K562 (cell line): ENCODE measurements at regions not wholly inside any gene's neighbourhood (a gene's known extent, or its start where the extent isn't known, plus 50 kb on each side); places are given as distances from the start of the nearest gene placed in this dataset.

Experiments used
- BCLAF1 ChIP-seq, 2 experiments: fragments of 450-650 bp in 1 of 2; IDR thresholded peaks; 2 replicates each; pipeline ENCODE4 v1.6.1; 2011 to 2017; ENCODE audit warnings: low read depth in 2 of 2, antibody characterized with exemption in 1 of 2, borderline replicate concordance in 1 of 2, low read length in 1 of 2, mild to moderate bottlenecking in 1 of 2, mixed read lengths in 1 of 2; ENCODE audit not compliant: control insufficient read depth in 1 of 2
- E2F4 ChIP-seq: sonication (generic); formaldehyde crosslinking; IDR thresholded peaks from 2 replicates; pipeline ENCODE4 v1.8.0; 2022; ENCODE audit warnings: mild to moderate bottlenecking, low read depth, missing genetic modification reagents
- FOXP1 ChIP-seq: sonication (generic); formaldehyde crosslinking; IDR thresholded peaks from 2 replicates; pipeline ENCODE4 v1.8.0; 2022; ENCODE audit warnings: mild to moderate bottlenecking, missing genetic modification reagents
- ZBTB33 ChIP-seq: sonication (generic); formaldehyde crosslinking; IDR thresholded peaks from 2 replicates; pipeline ENCODE4 v1.8.1; 2023; ENCODE audit warnings: mild to moderate bottlenecking, missing genetic modification reagents
- ZC3H11A ChIP-seq: IDR thresholded peaks from 2 replicates; pipeline ENCODE4 v1.6.1; 2012; ENCODE audit warnings: low read depth, low read length, improper control_type of control experiment
- ZNF644 ChIP-seq: fragments of 200-800 bp; sonication (Bioruptor generic); IDR thresholded peaks from 2 replicates; pipeline ENCODE4 v1.6.1; 2016; ENCODE audit warnings: low read depth, missing genetic modification characterization, missing compliant biosample characterization

- TF ChIP-seq E2F4 (CRISPR knock-in tag) = no peak
- no peak for TF ChIP-seq ZBTB33 (CRISPR knock-in tag)
- no peak for TF ChIP-seq BCLAF1 (IDR thresholded peaks at IDR 0.05; ENCODE audit: borderline replicate concordance in 1 of 2, control insufficient read depth in 1 of 2, low read depth in 2 of 2, low read length in 1 of 2)
- TF ChIP-seq ZC3H11A = no peak
- TF ChIP-seq ZNF644 (tag) = no peak
- TF ChIP-seq FOXP1 (CRISPR knock-in tag) = no peak
Observed at GRCh38 chr10:30724296-30724695, 94.7 kb upstream of the LYZL2 start.
